ENCODE measurements at regions not wholly inside any gene's neighbourhood (a gene's known extent, or its start where the extent isn't known, plus 50 kb on each side); places are given as distances from the start of the nearest gene placed in this dataset.

DNA sequence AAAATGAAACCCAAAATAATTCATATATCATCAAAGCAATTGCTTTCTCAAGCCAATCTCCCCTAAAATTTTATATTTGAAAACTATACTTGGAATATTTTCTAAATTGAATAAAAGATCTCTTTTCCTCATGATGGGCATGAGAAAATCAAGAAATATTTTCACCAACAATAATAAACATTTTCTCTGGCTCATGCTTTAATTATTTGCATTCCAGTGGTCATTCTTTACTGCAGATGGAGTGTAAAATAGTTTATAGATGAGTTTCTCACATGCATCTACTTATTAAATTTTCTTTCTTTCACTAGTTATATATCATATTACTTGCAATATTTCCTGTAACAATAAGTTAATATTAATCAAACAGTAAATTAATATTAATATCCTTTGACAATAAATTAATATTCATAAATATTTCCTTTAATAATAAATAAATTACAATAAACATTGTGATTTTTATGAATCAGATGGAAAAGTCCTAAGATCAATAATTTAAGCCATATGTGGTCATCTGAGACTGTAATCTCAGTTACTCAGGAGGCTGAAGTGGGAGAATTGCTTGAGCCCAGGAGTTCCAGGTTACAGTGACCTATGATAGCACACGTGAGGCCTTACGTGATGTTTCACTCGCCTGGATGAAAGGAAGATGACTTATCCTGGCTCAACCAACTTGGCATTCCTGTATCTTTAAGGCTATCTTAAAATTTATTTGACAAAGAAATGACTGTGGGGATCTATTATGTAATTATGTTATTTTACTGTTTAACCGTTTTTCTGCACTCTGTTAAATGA is 958.8 kb downstream of the ZPLD1 start:
- H4K8ac ChIP-seq (replicated peaks; ENCODE audit: insufficient read length, low read depth, low read length), result no peak overlapping the region
- no peak overlapping the region for H4K91ac ChIP-seq (ENCODE audit: insufficient read length, low read depth, low read length)
- no peaks in the 10 kb centered on the region for H3K79me1 ChIP-seq (ENCODE audit: insufficient read depth, low read depth, low read length, poor library complexity, severe bottlenecking)
- no peak overlapping the region for H3K23ac ChIP-seq (ENCODE audit: insufficient read length, low read depth, low read length)
- no peaks in the 10 kb centered on the region for H3K36me3 Mint-ChIP-seq (ENCODE audit: insufficient read depth in 1 of 3, low read depth in 3 of 3)
- TF ChIP-seq, protein P1, sequence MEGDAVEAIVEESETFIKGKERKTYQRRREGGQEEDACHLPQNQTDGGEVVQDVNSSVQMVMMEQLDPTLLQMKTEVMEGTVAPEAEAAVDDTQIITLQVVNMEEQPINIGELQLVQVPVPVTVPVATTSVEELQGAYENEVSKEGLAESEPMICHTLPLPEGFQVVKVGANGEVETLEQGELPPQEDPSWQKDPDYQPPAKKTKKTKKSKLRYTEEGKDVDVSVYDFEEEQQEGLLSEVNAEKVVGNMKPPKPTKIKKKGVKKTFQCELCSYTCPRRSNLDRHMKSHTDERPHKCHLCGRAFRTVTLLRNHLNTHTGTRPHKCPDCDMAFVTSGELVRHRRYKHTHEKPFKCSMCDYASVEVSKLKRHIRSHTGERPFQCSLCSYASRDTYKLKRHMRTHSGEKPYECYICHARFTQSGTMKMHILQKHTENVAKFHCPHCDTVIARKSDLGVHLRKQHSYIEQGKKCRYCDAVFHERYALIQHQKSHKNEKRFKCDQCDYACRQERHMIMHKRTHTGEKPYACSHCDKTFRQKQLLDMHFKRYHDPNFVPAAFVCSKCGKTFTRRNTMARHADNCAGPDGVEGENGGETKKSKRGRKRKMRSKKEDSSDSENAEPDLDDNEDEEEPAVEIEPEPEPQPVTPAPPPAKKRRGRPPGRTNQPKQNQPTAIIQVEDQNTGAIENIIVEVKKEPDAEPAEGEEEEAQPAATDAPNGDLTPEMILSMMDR (conservative IDR thresholded peaks at IDR 0.05), result no peak
- no peak overlapping the region for H3K18ac ChIP-seq (ENCODE audit: insufficient read length, low read depth, low read length)
- no peak overlapping the region for H3K27ac Mint-ChIP-seq
- no CpG with 5 or more reads among the region's 4 CpGs for WGBS (ENCODE audit: extremely low coverage, insufficient read length, low lambda C conversion rate)
- no peaks in the 10 kb centered on the region for H3K79me2 ChIP-seq (ENCODE audit: insufficient read depth, low read length)
- peaks cover 0 to under 1% of the 10 kb centered on the region in 2 experiments; a peak in 1 of 4 replicates for H3K4me1 Mint-ChIP-seq
- no peaks in the 10 kb centered on the region for H3K27me3 ChIP-seq (ENCODE audit: insufficient read depth, low read length)
- no peak overlapping the region for H3K4ac ChIP-seq (ENCODE audit: low read depth, low read length)
- H3K14ac ChIP-seq (ENCODE audit: insufficient read depth, low read length), result no peak overlapping the region
- H3K56ac ChIP-seq (ENCODE audit: insufficient read length, low read depth, low read length), result no peak overlapping the region
- no peaks in the 10 kb centered on the region for H3K9me3 ChIP-seq (ENCODE audit: control insufficient read depth, low read depth, low read length)
- H2AFZ ChIP-seq (ENCODE audit: low read length), result no peak overlapping the region
- H3K27ac ChIP-seq (ENCODE audit: insufficient read length, low read depth, low read length), result no peak overlapping the region
- H2BK15ac ChIP-seq (ENCODE audit: low read depth, low read length), result no peak overlapping the region
- no peak overlapping the region for H4K5ac ChIP-seq (ENCODE audit: insufficient read length, low read depth, low read length)
- H3K9me3 Mint-ChIP-seq, result no peaks in the 10 kb centered on the region
- H3K4me3 Mint-ChIP-seq, result no peak overlapping the region
- H2AK5ac ChIP-seq (ENCODE audit: insufficient read length, low read length), result no peak overlapping the region
- H3K23me2 ChIP-seq (ENCODE audit: insufficient read length, low read depth, low read length, poor library complexity, severe bottlenecking), result no peaks in the 10 kb centered on the region
- H3K4me2 ChIP-seq (ENCODE audit: insufficient read depth, insufficient read length, low read length), result no peak overlapping the region
- no peak overlapping the region for H3K9ac ChIP-seq (ENCODE audit: extremely low read depth, insufficient read length, low read length)
- no peak overlapping the region for H2BK120ac ChIP-seq (ENCODE audit: low read depth, low read length, poor library complexity, severe bottlenecking)
- no peaks in the 10 kb centered on the region for H4K20me1 ChIP-seq (ENCODE audit: control insufficient read depth, insufficient read depth, insufficient read length)
- no peak for DNase-seq
- H3T11ph ChIP-seq (ENCODE audit: low read length), result no peak overlapping the region
- no peak overlapping the region for H2BK20ac ChIP-seq (ENCODE audit: low read depth, low read length, poor library complexity, severe bottlenecking)
- no peak overlapping the region for H2BK5ac ChIP-seq (ENCODE audit: insufficient read length, low read length)
- no peaks in the 10 kb centered on the region for H3K27me3 Mint-ChIP-seq (ENCODE audit: low read depth)
- no peaks in the 10 kb centered on the region for H3K4me1 ChIP-seq (ENCODE audit: insufficient read depth, low read length)
- H2BK12ac ChIP-seq (ENCODE audit: insufficient read length, low read depth, low read length), result no peak overlapping the region
